ENCODE measurements at regions not wholly inside any gene's neighbourhood (a gene's known extent, or its start where the extent isn't known, plus 50 kb on each side); places are given as distances from the start of the nearest gene placed in this dataset.

- H3K9me3 ChIP-seq: no peaks in the 10 kb centered on the region
- no peak for DNase-seq
- no peak for TF ChIP-seq CTCF (IDR thresholded peaks at IDR 0.05)
- TF ChIP-seq POLR2A (IDR thresholded peaks at IDR 0.05): no peak
- H3K4me1 ChIP-seq: no peaks in the 10 kb centered on the region
- H3K4me3 ChIP-seq: no peak overlapping the region
- H3K27ac ChIP-seq: no peak overlapping the region
- no peaks in the 10 kb centered on the region for H3K36me3 ChIP-seq
- no peaks in the 10 kb centered on the region for H3K27me3 ChIP-seq
Measured at GRCh38 chr7:42359946-42360345, 122.9 kb upstream of the GLI3 start.

GRCh38 chr7:42351316-42351935, 114.4 kb upstream of the GLI3 start:
- Histone ChIP-seq H3K27me3 (no peaks in the 10 kb centered on the region), H3K9me3 (no peaks in the 10 kb centered on the region), H3K4me1 (peaks cover 0 to 4% (median 0%) of the 10 kb centered on the region in 4 donors), H3K27ac (no peak overlapping the region), H3K4me3 (no peak overlapping the region), H3K36me3 (no peaks in the 10 kb centered on the region)
- TF ChIP-seq CTCF (IDR thresholded peaks at IDR 0.05): no peak
- TF ChIP-seq POLR2A (IDR thresholded peaks at IDR 0.05): no peak
- no peak for DNase-seq

DNA sequence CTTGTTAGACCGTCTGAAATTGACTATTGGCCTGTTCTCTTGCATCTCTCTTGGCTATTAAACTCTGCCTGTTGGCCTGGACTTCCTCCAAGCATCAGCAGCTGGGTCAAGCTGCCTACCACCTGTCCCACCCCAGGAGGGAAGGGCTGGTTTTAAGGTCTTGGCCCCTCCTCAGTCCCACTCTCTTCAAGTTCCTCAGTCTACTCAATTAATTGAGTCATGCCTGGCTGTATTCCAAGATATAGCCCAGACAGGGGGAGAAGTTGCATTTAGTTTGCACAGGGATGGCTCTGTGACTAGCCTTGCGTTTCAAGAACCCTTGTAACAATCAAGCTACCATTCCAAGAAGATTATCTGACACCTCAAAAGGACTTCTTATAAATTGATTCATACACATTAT, 113.8 kb upstream of the GLI3 start:
- H3K36me3 ChIP-seq: no peaks in the 10 kb centered on the region
- H3K4me3 ChIP-seq: no peak overlapping the region
- no peak overlapping the region for H3K27ac ChIP-seq
- DNase-seq: no peak
- H3K27me3 ChIP-seq: no peaks in the 10 kb centered on the region
- H3K9me3 ChIP-seq: no peaks in the 10 kb centered on the region
- H3K4me1 ChIP-seq: peaks cover 0 to 4% (median 0%) of the 10 kb centered on the region in 4 donors
- no peak for TF ChIP-seq CTCF (IDR thresholded peaks at IDR 0.05)
- no peak for TF ChIP-seq POLR2A (IDR thresholded peaks at IDR 0.05)

GRCh38 chr7:42348631-42349030, 111.6 kb upstream of the GLI3 start:
- Histone ChIP-seq H3K4me1 (peaks cover 0 to 4% (median 0%) of the 10 kb centered on the region in 4 donors), H3K27ac (no peak overlapping the region), H3K4me3 (no peak overlapping the region), H3K9me3 (no peaks in the 10 kb centered on the region), H3K36me3 (no peaks in the 10 kb centered on the region), H3K27me3 (no peaks in the 10 kb centered on the region)
- no peak for DNase-seq
- TF ChIP-seq POLR2A (IDR thresholded peaks at IDR 0.05) (no peak), CTCF (IDR thresholded peaks at IDR 0.05) (no peak)

DNA sequence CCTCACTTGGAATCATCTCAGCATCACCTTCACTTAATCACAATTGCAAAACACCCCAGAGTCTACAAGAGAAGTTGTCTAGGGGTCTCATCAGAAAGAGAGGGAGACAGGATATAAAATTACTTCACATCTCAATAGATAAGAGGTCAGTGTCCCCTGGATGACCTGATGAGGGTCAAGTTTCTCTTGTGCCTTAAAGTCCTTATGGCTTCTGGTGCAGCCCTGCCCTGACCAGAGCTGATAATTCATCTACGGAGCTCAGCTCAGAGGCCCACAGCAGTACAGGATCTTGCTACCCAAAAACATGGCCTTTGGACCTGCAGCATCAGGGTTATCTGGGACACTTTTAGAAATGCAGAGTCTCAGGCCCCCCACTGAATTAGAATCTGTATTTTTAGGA, 111.1 kb upstream of the GLI3 start:
- Histone ChIP-seq H3K36me3 (no peaks in the 10 kb centered on the region), H3K9me3 (no peaks in the 10 kb centered on the region), H3K4me3 (no peak overlapping the region), H3K27ac (no peak overlapping the region), H3K4me1 (peaks cover 0 to 4% (median 0%) of the 10 kb centered on the region in 4 donors), H3K27me3 (no peaks in the 10 kb centered on the region)
- no peak for DNase-seq
- TF ChIP-seq POLR2A (IDR thresholded peaks at IDR 0.05) (no peak), CTCF (IDR thresholded peaks at IDR 0.05) (no peak)

GRCh38 chr7:42347616-42348015, 110.6 kb upstream of the GLI3 start:
- no peak for TF ChIP-seq CTCF (IDR thresholded peaks at IDR 0.05)
- TF ChIP-seq POLR2A (IDR thresholded peaks at IDR 0.05): no peak
- Histone ChIP-seq H3K36me3 (no peaks in the 10 kb centered on the region), H3K27me3 (no peaks in the 10 kb centered on the region), H3K4me1 (peaks cover 0 to 4% (median 0%) of the 10 kb centered on the region in 4 donors), H3K4me3 (no peak overlapping the region), H3K27ac (no peak overlapping the region), H3K9me3 (no peaks in the 10 kb centered on the region)
- no peak for DNase-seq

Measured in Peyer's patch (tissue), 4 donors.